Gastrocnemius medialis (tissue), 4 donors: ENCODE measurements at regions not wholly inside any gene's neighbourhood (a gene's known extent, or its start where the extent isn't known, plus 50 kb on each side); places are given as distances from the start of the nearest gene placed in this dataset.

Source experiments
- CTCF ChIP-seq, 5 experiments: fragments of 450-650 bp in 3 of 5; fragments of 200-600 bp in 2 of 5; sonication (generic) in 2 of 5; IDR thresholded peaks in 4 of 5; conservative IDR thresholded peaks in 1 of 5; 1 replicate in 4 of 5; 2 replicates in 1 of 5; pipeline ENCODE4 v1.5.1; 2016 to 2019; ENCODE audit warnings: antibody characterized with exemption in 5 of 5, mild to moderate bottlenecking in 3 of 5, moderate library complexity in 3 of 5
- POLR2A ChIP-seq, 2 donors: fragments of 450-650 bp; IDR thresholded peaks; one replicate each; pipeline ENCODE4 v1.6.1; 2017; ENCODE audit warnings: antibody characterized with exemption in 2 of 2, mild to moderate bottlenecking in 2 of 2, moderate library complexity in 2 of 2

- no peak for TF ChIP-seq CTCF (IDR thresholded peaks at IDR 0.05 in 4 of 5, conservative IDR thresholded peaks at IDR 0.05 in 1 of 5)
- TF ChIP-seq POLR2A (IDR thresholded peaks at IDR 0.05) = no peak
Observed at GRCh38 chr15:46296797-46297196, 662.0 kb downstream of the SQOR start.
